ENCODE measurements at regions not wholly inside any gene's neighbourhood (a gene's known extent, or its start where the extent isn't known, plus 50 kb on each side); places are given as distances from the start of the nearest gene placed in this dataset.
A peak's percentile ranks its signal among the peaks of the same experiment; 100 is the strongest.

DNA sequence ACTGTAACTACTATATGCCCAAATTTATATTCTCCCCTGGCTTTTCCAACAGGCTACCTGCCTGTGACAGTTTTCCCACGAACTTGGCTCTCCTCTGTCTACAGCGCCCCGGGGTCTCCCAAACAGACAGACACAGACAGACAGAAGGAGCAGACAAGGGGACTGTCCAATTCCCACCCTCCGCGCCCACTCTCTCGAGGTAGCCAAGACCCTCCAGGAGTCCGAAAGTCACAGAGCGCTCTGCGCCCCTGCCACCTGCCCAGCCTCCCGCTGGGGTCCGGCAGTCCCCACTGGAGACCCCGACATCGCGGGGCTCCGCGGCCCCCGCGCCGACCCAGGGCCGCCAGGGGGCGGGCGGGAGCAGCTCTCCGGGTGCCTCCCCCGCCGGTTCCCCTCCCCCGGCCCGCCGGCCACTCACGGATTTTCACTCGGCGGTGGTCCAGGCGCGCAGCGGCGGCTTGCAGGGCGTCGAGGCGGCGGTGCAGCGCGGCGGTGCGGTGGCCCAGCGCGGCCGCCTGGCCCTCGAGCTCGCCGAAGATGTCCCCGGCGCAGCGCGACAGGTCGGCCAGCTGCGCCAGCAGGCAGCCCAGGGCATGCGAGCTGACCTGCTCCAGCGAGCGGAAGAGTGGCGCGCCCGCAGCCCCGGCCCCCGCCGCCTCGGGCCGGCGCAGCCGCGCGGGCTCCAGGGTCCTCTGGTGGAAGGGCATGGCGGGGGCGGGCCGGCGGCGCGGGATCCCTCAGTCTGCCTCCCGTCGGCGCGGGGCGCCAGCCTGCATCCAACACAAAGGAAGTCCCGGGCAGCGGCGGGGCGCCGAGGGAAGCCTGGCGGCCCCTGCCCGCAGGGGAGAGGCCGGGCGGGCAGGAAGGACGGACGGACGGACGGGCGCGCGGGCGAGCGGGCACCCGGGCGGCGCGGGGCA is 81.3 kb upstream of the CCDC28A start:
- peak; percentile 44 for ATAC-seq
- Mint-ChIP-seq H3K9me3 (no peaks in the 10 kb centered on the region), H3K4me3 (peak overlapping the region; percentile 84), H3K27ac (peak overlapping the region; percentile 47; the same call in 1 of the 2 replicates), H3K36me3 (ENCODE audit: low read depth) (peaks cover 5% of the 10 kb centered on the region; the same call in 1 of the 3 replicates), H3K4me1 (peaks cover 23% of the 10 kb centered on the region; the same call in 2 of the 3 replicates), H3K27me3 (ENCODE audit: insufficient read depth, low read depth, poor library complexity) (peaks cover 10% of the 10 kb centered on the region)
- Histone ChIP-seq H3K27me3 (ENCODE audit: insufficient read depth) (peaks cover 9% of the 10 kb centered on the region; the same call in 1 of the 2 replicates), H3K36me3 (ENCODE audit: insufficient read depth) (no peaks in the 10 kb centered on the region), H3K27ac (ENCODE audit: low read depth) (peak overlapping the region; percentile 81), H3K79me2 (replicated peaks; ENCODE audit: insufficient read depth) (peaks cover 45% of the 10 kb centered on the region), H3F3A (replicated peaks; ENCODE audit: low read depth) (no peaks in the 10 kb centered on the region), H3K4me1 (ENCODE audit: insufficient read depth) (peaks cover 6% of the 10 kb centered on the region), H3K4me2 (peak overlapping the region; percentile 74), H3K4me3 (peak overlapping the region; percentile 96), H4K20me1 (replicated peaks; ENCODE audit: insufficient read depth) (no peaks in the 10 kb centered on the region), H2AFZ (peak overlapping the region; percentile 77), H3K9me2 (ENCODE audit: insufficient read depth) (no peaks in the 10 kb centered on the region)
- no peak for TF ChIP-seq JUNB (IDR thresholded peaks at IDR 0.05; ENCODE audit: unreplicated experiment)
- TF ChIP-seq NANOG (IDR thresholded peaks at IDR 0.05; ENCODE audit: borderline replicate concordance), result no peak
- TF ChIP-seq POLR2AphosphoS5 (IDR thresholded peaks at IDR 0.05; ENCODE audit: low read depth), result peak; percentile 44
- TF ChIP-seq, protein P1, sequence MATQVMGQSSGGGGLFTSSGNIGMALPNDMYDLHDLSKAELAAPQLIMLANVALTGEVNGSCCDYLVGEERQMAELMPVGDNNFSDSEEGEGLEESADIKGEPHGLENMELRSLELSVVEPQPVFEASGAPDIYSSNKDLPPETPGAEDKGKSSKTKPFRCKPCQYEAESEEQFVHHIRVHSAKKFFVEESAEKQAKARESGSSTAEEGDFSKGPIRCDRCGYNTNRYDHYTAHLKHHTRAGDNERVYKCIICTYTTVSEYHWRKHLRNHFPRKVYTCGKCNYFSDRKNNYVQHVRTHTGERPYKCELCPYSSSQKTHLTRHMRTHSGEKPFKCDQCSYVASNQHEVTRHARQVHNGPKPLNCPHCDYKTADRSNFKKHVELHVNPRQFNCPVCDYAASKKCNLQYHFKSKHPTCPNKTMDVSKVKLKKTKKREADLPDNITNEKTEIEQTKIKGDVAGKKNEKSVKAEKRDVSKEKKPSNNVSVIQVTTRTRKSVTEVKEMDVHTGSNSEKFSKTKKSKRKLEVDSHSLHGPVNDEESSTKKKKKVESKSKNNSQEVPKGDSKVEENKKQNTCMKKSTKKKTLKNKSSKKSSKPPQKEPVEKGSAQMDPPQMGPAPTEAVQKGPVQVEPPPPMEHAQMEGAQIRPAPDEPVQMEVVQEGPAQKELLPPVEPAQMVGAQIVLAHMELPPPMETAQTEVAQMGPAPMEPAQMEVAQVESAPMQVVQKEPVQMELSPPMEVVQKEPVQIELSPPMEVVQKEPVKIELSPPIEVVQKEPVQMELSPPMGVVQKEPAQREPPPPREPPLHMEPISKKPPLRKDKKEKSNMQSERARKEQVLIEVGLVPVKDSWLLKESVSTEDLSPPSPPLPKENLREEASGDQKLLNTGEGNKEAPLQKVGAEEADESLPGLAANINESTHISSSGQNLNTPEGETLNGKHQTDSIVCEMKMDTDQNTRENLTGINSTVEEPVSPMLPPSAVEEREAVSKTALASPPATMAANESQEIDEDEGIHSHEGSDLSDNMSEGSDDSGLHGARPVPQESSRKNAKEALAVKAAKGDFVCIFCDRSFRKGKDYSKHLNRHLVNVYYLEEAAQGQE (IDR thresholded peaks at IDR 0.05; ENCODE audit: unreplicated experiment), result no peak
- TF ChIP-seq ZNF331 (CRISPR knock-in tag; IDR thresholded peaks at IDR 0.05; ENCODE audit: low read depth), result no peak
- no peak for TF ChIP-seq ZNF114 (CRISPR knock-in tag; IDR thresholded peaks at IDR 0.05)
- no peak for TF ChIP-seq ZNF462 (CRISPR knock-in tag; IDR thresholded peaks at IDR 0.05)
- TF ChIP-seq CTCF (conservative IDR thresholded peaks at IDR 0.05; ENCODE audit: low read depth in 2 of 2), result peak; percentile 61 to 77
- TF ChIP-seq, protein P2, sequence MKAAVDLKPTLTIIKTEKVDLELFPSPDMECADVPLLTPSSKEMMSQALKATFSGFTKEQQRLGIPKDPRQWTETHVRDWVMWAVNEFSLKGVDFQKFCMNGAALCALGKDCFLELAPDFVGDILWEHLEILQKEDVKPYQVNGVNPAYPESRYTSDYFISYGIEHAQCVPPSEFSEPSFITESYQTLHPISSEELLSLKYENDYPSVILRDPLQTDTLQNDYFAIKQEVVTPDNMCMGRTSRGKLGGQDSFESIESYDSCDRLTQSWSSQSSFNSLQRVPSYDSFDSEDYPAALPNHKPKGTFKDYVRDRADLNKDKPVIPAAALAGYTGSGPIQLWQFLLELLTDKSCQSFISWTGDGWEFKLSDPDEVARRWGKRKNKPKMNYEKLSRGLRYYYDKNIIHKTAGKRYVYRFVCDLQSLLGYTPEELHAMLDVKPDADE (IDR thresholded peaks at IDR 0.05), result no peak
- TF ChIP-seq EZH2 (IDR thresholded peaks at IDR 0.05; ENCODE audit: low read depth, unreplicated experiment), result no peak
- TF ChIP-seq EZH2phosphoT487 (IDR thresholded peaks at IDR 0.05; ENCODE audit: unreplicated experiment), result no peak
- DNase-seq (ENCODE audit: low spot score), result peak; percentile 65

Data from GM23338 (cell line).